Ovary (tissue), 3 donors: ENCODE measurements at regions not wholly inside any gene's neighbourhood (a gene's known extent, or its start where the extent isn't known, plus 50 kb on each side); places are given as distances from the start of the nearest gene placed in this dataset.

Experiments
- EP300 ChIP-seq: sonication (generic); formaldehyde crosslinking; IDR thresholded peaks from one replicate; pipeline ENCODE4 v1.6.1; 2017; ENCODE audit warnings: antibody characterized with exemption
- POLR2A ChIP-seq: fragments of 450-650 bp; IDR thresholded peaks from one replicate; pipeline ENCODE4 v1.6.1; 2017; ENCODE audit warnings: antibody characterized with exemption, mild to moderate bottlenecking, moderate library complexity
- TF ChIP-seq, protein P1 (sequence below), 3 donors: fragments of 450-650 bp in 2 of 3; fragments of 200-600 bp in 1 of 3; IDR thresholded peaks; one replicate each; pipeline versions ENCODE4 v1.5.1 to v1.8.0; 2016 to 2022; ENCODE audit warnings: antibody characterized with exemption in 3 of 3, mild to moderate bottlenecking in 1 of 3
- donor health status: DM: no; HTN: no; CAD: no.

DNA sequence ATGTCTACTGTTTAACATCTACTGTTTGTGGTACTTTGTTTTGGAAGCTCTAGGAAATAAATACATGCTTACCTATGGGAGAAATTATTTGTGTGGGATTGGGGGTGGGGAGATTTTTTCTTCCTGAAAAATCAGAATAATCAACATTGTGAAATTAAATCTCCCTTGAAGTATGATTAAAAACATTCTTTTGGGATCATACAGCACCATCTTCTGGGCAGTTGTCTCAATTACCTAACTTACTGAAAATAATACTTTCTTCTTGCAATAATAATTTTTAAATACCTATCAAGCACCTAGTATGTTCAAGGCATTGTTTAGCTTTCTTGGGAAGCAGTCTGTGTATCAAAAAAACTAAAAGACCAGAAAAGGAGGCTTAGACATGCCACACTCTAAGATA, 576.5 kb upstream of the ARGLU1 start:
- TF ChIP-seq, protein P1, sequence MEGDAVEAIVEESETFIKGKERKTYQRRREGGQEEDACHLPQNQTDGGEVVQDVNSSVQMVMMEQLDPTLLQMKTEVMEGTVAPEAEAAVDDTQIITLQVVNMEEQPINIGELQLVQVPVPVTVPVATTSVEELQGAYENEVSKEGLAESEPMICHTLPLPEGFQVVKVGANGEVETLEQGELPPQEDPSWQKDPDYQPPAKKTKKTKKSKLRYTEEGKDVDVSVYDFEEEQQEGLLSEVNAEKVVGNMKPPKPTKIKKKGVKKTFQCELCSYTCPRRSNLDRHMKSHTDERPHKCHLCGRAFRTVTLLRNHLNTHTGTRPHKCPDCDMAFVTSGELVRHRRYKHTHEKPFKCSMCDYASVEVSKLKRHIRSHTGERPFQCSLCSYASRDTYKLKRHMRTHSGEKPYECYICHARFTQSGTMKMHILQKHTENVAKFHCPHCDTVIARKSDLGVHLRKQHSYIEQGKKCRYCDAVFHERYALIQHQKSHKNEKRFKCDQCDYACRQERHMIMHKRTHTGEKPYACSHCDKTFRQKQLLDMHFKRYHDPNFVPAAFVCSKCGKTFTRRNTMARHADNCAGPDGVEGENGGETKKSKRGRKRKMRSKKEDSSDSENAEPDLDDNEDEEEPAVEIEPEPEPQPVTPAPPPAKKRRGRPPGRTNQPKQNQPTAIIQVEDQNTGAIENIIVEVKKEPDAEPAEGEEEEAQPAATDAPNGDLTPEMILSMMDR (IDR thresholded peaks at IDR 0.05) = no peak
- no peak for TF ChIP-seq POLR2A
- no peak for TF ChIP-seq EP300
